Calu3 (cell line): ENCODE measurements at regions not wholly inside any gene's neighbourhood (a gene's known extent, or its start where the extent isn't known, plus 50 kb on each side); places are given as distances from the start of the nearest gene placed in this dataset.

ENCODE experiments used
- BruUV-seq: library from RNA; stranded (reverse); fragments of 400-500 nt; replicated peaks from 2 replicates; lab custom pipeline; 2021; lab: Mats Ljungman, UMichigan
- CTCF ChIA-PET: fragments of 300-600 bp; sonication (Branson Sonifier 250); formaldehyde crosslinking; loops from one replicate; lab custom pipeline; 2022; ENCODE audit warnings: antibody characterized with exemption; lab: Charles Lee
- DNase-seq: peaks from one replicate; pipeline ENCODE4 v3.0.0; 2022
- H3K27ac Mint-ChIP-seq: one replicate; pipeline ENCODE4 v1.8.0; 2022; ENCODE audit warnings: mixed read lengths; ENCODE audit not compliant: unreplicated experiment
- H3K27me3 Mint-ChIP-seq: one replicate; pipeline ENCODE4 v1.8.0; 2022; ENCODE audit warnings: mixed read lengths; ENCODE audit not compliant: unreplicated experiment
- H3K36me3 Mint-ChIP-seq: one replicate; pipeline ENCODE4 v1.8.0; 2022; ENCODE audit warnings: mild to moderate bottlenecking, moderate library complexity, mixed read lengths; ENCODE audit not compliant: insufficient read depth, unreplicated experiment
- H3K4me1 Mint-ChIP-seq: one replicate; pipeline ENCODE4 v1.8.0; 2022; ENCODE audit warnings: mild to moderate bottlenecking, low read depth, mixed read lengths; ENCODE audit not compliant: unreplicated experiment
- H3K4me3 Mint-ChIP-seq: one replicate; pipeline ENCODE4 v1.8.0; 2022; ENCODE audit warnings: mild to moderate bottlenecking, low read depth, moderate library complexity, mixed read lengths; ENCODE audit not compliant: unreplicated experiment
- H3K9me3 Mint-ChIP-seq: one replicate; pipeline ENCODE4 v1.8.0; 2022; ENCODE audit warnings: low read depth, mixed read lengths; ENCODE audit not compliant: unreplicated experiment
- intact Hi-C: fragments of 100-400 bp; cut with micrococcal nuclease; formaldehyde crosslinking; loops from one replicate; pipeline ENCODE4 v1.10.0; 2022; ENCODE audit not compliant: unreplicated experiment
- TF ChIP-seq, protein P1 (sequence below): fragments of 200-600 bp; IDR thresholded peaks from one replicate; pipeline ENCODE4 v1.8.0; 2022; ENCODE audit warnings: antibody characterized with exemption; ENCODE audit not compliant: unreplicated experiment

DNA sequence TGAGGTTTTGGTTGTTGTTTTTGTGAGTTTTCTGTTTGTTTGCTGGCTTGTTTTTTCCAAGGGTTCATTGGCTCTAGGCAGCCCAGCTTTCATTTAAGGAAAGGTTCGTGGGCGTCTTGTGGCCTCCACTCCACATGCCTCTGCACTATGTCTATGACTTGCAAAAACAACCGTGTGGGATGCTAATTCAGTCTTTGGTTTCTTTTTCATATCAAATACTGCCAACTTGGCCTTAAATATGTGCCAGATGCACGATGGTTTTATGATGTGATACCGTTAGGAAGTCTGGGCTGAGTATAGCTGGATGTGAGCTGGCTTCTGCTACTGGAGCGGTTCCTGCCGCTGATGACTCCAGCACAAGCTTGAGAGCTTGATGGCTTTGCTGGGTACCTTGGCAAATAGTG is 96.3 kb downstream of the BMP2 start:
- no peak for DNase-seq
- CTCF ChIA-PET, result interaction anchor here (0.6 kb wide), 1 partner anchor 29 kb away, joined by 3 read pairs; no protein-coding TSS in a partner anchor

DNA sequence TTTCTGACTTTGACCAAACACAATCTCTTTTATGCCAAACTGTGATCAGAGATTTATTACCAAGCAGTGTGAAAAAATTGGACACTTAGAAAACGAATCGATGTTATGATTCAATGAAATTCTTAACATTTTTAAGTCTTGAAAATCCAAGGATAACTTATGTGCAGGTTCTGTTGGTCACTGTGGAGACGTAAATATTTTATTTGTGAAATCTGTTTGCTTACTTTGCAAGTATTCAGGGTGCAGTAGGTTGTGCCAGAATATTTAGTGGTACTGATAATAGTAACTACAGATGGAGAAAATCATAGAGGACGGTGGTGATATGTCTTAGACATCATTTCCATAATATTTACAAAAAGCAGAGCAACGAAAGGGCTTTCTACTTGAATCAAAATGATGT is 97.3 kb downstream of the BMP2 start:
- Mint-ChIP-seq H3K27me3 (no peaks in the 10 kb centered on the region), H3K4me3 (no peak overlapping the region), H3K9me3 (no peaks in the 10 kb centered on the region), H3K36me3 (no peaks in the 10 kb centered on the region), H3K4me1 (no peaks in the 10 kb centered on the region), H3K27ac (no peak overlapping the region)
- TF ChIP-seq, protein P1, sequence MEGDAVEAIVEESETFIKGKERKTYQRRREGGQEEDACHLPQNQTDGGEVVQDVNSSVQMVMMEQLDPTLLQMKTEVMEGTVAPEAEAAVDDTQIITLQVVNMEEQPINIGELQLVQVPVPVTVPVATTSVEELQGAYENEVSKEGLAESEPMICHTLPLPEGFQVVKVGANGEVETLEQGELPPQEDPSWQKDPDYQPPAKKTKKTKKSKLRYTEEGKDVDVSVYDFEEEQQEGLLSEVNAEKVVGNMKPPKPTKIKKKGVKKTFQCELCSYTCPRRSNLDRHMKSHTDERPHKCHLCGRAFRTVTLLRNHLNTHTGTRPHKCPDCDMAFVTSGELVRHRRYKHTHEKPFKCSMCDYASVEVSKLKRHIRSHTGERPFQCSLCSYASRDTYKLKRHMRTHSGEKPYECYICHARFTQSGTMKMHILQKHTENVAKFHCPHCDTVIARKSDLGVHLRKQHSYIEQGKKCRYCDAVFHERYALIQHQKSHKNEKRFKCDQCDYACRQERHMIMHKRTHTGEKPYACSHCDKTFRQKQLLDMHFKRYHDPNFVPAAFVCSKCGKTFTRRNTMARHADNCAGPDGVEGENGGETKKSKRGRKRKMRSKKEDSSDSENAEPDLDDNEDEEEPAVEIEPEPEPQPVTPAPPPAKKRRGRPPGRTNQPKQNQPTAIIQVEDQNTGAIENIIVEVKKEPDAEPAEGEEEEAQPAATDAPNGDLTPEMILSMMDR, result no peak
- CTCF ChIA-PET, result no interaction called here
- no peak for DNase-seq
- intact Hi-C loops, result no loop called here
- BruUV-seq, result no TSS peak

More for the DNA sequence above, 96.3 kb downstream of the BMP2 start:
- Mint-ChIP-seq H3K4me3 (no peak overlapping the region), H3K36me3 (no peaks in the 10 kb centered on the region), H3K4me1 (no peaks in the 10 kb centered on the region), H3K27me3 (no peaks in the 10 kb centered on the region), H3K27ac (no peak overlapping the region), H3K9me3 (no peaks in the 10 kb centered on the region)
- TF ChIP-seq, protein P1, result no peak
- intact Hi-C loops, result no loop called here
- no TSS peak for BruUV-seq

DNA sequence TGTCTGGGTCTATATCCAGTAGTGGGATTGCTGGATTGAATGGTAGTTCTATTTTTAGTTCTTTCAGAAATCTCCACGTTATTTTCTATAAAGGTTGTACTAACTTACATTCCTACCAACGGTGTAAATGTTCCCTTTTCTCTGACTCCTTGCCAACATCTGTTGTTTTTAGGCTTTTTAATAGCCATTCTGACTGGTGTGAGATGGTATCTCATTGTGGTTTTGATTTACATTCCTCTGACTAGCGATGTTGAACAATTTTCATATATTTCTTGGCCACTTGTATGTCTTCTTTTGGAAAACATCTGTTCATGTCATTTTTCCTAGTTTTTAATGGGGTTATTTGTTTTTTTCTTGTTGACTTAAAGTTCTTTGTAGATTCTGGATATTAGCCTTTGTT is 99.3 kb downstream of the BMP2 start:
- H3K4me1 Mint-ChIP-seq, result no peaks in the 10 kb centered on the region
- DNase-seq, result no peak
- TF ChIP-seq, protein P1, result no peak
- no peaks in the 10 kb centered on the region for H3K27me3 Mint-ChIP-seq
- intact Hi-C loops, result no loop called here
- H3K36me3 Mint-ChIP-seq, result no peaks in the 10 kb centered on the region
- H3K4me3 Mint-ChIP-seq, result no peak overlapping the region
- BruUV-seq, result no TSS peak
- no peaks in the 10 kb centered on the region for H3K9me3 Mint-ChIP-seq
- no peak overlapping the region for H3K27ac Mint-ChIP-seq
- CTCF ChIA-PET, result no interaction called here

DNA sequence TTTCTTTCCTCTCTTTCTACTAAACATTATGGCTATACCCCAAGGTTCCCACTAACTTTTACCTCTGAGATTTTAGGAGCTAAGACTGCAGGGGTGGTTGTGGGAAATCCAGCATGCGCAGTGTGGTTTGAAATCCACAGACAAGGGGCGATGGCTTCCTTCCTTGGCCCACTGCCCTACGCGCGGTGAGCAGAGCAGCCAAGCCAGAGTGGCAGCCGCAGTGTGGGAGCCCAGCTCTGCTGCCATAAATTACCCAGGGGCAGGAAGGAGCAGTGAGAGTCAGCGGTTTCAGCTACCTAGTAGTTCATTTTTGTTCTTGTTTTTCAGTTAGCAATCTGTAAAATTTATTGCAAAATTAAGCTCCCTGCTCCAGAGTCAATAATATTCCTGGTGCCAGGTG is 101.4 kb downstream of the BMP2 start:
- CTCF ChIA-PET, result no interaction called here

More for the DNA sequence above, 101.4 kb downstream of the BMP2 start:
- Mint-ChIP-seq H3K27me3 (no peaks in the 10 kb centered on the region), H3K36me3 (no peaks in the 10 kb centered on the region), H3K27ac (no peak overlapping the region), H3K9me3 (no peaks in the 10 kb centered on the region), H3K4me1 (no peaks in the 10 kb centered on the region), H3K4me3 (no peak overlapping the region)
- DNase-seq, result no peak
- intact Hi-C loops, result no loop called here
- no TSS peak for BruUV-seq
- TF ChIP-seq, protein P1, result no peak
